Suprapubic skin (tissue), 4 donors: ENCODE measurements at regions not wholly inside any gene's neighbourhood (a gene's known extent, or its start where the extent isn't known, plus 50 kb on each side); places are given as distances from the start of the nearest gene placed in this dataset.

Experiments
- EP300 ChIP-seq: sonication (generic); formaldehyde crosslinking; IDR thresholded peaks from one replicate; pipeline ENCODE4 v1.6.1; 2017; ENCODE audit warnings: antibody characterized with exemption
- POLR2A ChIP-seq, 2 donors: fragments of 450-650 bp; IDR thresholded peaks; one replicate each; pipeline ENCODE4 v1.6.1; 2017; ENCODE audit warnings: antibody characterized with exemption in 2 of 2, mild to moderate bottlenecking in 2 of 2, moderate library complexity in 2 of 2
- POLR2AphosphoS5 ChIP-seq, 3 donors: sonication (generic); formaldehyde crosslinking; IDR thresholded peaks; one replicate each; pipeline ENCODE4 v1.6.1; 2017; ENCODE audit warnings: antibody characterized with exemption in 3 of 3
- TF ChIP-seq, protein P1 (sequence below), 2 donors: fragments of 200-600 bp in 1 of 2; fragments of 450-650 bp in 1 of 2; sonication (generic) in 1 of 2; IDR thresholded peaks; one replicate each; pipeline ENCODE4 v1.5.1; 2016 to 2019; ENCODE audit warnings: antibody characterized with exemption in 2 of 2, mild to moderate bottlenecking in 1 of 2, moderate library complexity in 1 of 2

DNA sequence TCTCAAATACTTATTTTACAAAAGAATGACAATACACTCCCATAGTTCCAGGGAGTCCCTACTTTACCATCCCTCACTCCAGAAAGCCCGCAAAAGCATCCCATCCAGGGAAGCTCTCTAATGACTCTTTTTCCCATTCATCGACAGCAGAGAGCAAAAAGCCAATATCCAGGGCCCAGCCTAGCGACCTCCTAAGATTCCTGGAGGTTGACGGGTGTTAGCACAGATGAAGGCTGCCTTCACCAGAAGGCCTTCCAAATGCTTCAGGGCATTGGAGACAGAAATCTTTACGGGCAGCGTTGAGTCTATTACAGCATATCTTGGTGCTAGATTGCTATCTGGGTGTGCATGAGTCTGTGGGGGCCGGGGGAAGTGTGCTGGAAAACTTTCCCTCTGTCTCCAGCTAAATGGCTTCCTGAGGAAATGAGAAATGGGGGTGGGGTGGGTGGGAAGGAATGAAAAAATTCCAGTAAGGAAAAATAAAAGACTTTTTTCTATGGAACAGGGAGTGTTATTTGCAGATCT, 136.6 kb downstream of the PROX1 start:
- TF ChIP-seq EP300 (no peak), POLR2A (IDR thresholded peaks at IDR 0.05) (no peak), POLR2AphosphoS5 (IDR thresholded peaks at IDR 0.05) (no peak)
- TF ChIP-seq, protein P1, sequence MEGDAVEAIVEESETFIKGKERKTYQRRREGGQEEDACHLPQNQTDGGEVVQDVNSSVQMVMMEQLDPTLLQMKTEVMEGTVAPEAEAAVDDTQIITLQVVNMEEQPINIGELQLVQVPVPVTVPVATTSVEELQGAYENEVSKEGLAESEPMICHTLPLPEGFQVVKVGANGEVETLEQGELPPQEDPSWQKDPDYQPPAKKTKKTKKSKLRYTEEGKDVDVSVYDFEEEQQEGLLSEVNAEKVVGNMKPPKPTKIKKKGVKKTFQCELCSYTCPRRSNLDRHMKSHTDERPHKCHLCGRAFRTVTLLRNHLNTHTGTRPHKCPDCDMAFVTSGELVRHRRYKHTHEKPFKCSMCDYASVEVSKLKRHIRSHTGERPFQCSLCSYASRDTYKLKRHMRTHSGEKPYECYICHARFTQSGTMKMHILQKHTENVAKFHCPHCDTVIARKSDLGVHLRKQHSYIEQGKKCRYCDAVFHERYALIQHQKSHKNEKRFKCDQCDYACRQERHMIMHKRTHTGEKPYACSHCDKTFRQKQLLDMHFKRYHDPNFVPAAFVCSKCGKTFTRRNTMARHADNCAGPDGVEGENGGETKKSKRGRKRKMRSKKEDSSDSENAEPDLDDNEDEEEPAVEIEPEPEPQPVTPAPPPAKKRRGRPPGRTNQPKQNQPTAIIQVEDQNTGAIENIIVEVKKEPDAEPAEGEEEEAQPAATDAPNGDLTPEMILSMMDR (IDR thresholded peaks at IDR 0.05), result no peak
